ENCODE measurements at regions not wholly inside any gene's neighbourhood (a gene's known extent, or its start where the extent isn't known, plus 50 kb on each side); places are given as distances from the start of the nearest gene placed in this dataset.

DNA sequence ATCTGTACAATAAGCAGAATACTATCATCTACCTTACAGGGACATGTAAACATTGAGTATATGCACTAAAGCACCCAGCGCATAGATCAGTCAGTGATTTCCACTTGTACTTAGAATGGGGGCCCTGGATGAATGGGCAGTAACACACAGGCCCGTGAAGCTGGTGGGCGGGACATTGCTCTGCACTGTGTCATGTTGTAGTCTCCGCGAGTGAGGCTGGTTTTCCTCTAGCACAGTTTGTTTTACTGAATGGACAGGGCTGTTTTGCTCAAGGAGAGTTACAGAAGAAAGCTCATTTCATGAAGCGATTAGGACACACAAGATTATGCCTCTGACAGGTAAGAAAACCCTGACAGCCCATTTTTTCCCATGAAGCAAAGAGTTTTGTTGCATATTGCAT is 86.4 kb upstream of the SOX21 start:
- no peak overlapping the region for H4K91ac ChIP-seq (ENCODE audit: insufficient read depth, low read depth, low read length)
- CTCF ChIA-PET, result no interaction called here
- DNase-seq (no peak), ATAC-seq (ENCODE audit: low read depth) (no peak)
- H3K23ac ChIP-seq (ENCODE audit: low read depth, low read length), result no peak overlapping the region
- in situ Hi-C loops (cut with MboI; ENCODE audit: low sequenced_read_pairs) (no loop called here), intact Hi-C loops (cut with micrococcal nuclease) (no loop called here), dilution Hi-C loops (cut with HindIII; ENCODE audit: low sequenced_read_pairs, unreplicated experiment) (no loop called here)
- H3K4me3 ChIP-seq (ENCODE audit: insufficient read depth, low read depth, low read length), result no peak overlapping the region
- H2AFZ ChIP-seq (replicated peaks; ENCODE audit: low read length, poor library complexity), result no peak overlapping the region
- no peak for TF ChIP-seq FOS (IDR thresholded peaks at IDR 0.05; ENCODE audit: low read depth, low read length)
- TF ChIP-seq, protein P1, sequence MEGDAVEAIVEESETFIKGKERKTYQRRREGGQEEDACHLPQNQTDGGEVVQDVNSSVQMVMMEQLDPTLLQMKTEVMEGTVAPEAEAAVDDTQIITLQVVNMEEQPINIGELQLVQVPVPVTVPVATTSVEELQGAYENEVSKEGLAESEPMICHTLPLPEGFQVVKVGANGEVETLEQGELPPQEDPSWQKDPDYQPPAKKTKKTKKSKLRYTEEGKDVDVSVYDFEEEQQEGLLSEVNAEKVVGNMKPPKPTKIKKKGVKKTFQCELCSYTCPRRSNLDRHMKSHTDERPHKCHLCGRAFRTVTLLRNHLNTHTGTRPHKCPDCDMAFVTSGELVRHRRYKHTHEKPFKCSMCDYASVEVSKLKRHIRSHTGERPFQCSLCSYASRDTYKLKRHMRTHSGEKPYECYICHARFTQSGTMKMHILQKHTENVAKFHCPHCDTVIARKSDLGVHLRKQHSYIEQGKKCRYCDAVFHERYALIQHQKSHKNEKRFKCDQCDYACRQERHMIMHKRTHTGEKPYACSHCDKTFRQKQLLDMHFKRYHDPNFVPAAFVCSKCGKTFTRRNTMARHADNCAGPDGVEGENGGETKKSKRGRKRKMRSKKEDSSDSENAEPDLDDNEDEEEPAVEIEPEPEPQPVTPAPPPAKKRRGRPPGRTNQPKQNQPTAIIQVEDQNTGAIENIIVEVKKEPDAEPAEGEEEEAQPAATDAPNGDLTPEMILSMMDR (conservative IDR thresholded peaks at IDR 0.05; ENCODE audit: low read depth, low read length), result no peak
- no peak for TF ChIP-seq MAFK (IDR thresholded peaks at IDR 0.05; ENCODE audit: low read depth, low read length)
- TF ChIP-seq CEBPB (IDR thresholded peaks at IDR 0.05; ENCODE audit: low read depth, low read length), result no peak
- no peak for TF ChIP-seq POLR2A (IDR thresholded peaks at IDR 0.05; ENCODE audit: low read depth, low read length)
- no peak for TF ChIP-seq MAZ (IDR thresholded peaks at IDR 0.05; ENCODE audit: borderline replicate concordance, low read depth, low read length)
- TF ChIP-seq, protein P2, sequence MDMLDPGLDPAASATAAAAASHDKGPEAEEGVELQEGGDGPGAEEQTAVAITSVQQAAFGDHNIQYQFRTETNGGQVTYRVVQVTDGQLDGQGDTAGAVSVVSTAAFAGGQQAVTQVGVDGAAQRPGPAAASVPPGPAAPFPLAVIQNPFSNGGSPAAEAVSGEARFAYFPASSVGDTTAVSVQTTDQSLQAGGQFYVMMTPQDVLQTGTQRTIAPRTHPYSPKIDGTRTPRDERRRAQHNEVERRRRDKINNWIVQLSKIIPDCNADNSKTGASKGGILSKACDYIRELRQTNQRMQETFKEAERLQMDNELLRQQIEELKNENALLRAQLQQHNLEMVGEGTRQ (IDR thresholded peaks at IDR 0.05; ENCODE audit: low read depth, low read length), result no peak
- no peak for TF ChIP-seq RAD21 (IDR thresholded peaks at IDR 0.05; ENCODE audit: low read length)
- TF ChIP-seq NFE2L2 (IDR thresholded peaks at IDR 0.05; ENCODE audit: low read depth, low read length), result no peak
- TF ChIP-seq, protein P3, sequence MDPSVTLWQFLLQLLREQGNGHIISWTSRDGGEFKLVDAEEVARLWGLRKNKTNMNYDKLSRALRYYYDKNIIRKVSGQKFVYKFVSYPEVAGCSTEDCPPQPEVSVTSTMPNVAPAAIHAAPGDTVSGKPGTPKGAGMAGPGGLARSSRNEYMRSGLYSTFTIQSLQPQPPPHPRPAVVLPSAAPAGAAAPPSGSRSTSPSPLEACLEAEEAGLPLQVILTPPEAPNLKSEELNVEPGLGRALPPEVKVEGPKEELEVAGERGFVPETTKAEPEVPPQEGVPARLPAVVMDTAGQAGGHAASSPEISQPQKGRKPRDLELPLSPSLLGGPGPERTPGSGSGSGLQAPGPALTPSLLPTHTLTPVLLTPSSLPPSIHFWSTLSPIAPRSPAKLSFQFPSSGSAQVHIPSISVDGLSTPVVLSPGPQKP (IDR thresholded peaks at IDR 0.05; ENCODE audit: borderline replicate concordance, low read depth, low read length), result no peak
- TF ChIP-seq RFX5 (IDR thresholded peaks at IDR 0.05; ENCODE audit: low read depth, low read length), result no peak
- TF ChIP-seq SMC3 (IDR thresholded peaks at IDR 0.05; ENCODE audit: low read depth, low read length), result no peak
- no peak for TF ChIP-seq RCOR1 (IDR thresholded peaks at IDR 0.05; ENCODE audit: insufficient replicate concordance, low read length)
- TF ChIP-seq BHLHE40 (IDR thresholded peaks at IDR 0.05; ENCODE audit: low read depth, low read length), result no peak
- no peak for TF ChIP-seq MXI1 (IDR thresholded peaks at IDR 0.05; ENCODE audit: borderline replicate concordance, low read depth, low read length)
- TF ChIP-seq CHD1 (IDR thresholded peaks at IDR 0.05; ENCODE audit: low read depth, low read length), result no peak
- H3K79me1 ChIP-seq (ENCODE audit: low read depth in 1 of 2, low read length in 2 of 2), result no peaks in the 10 kb centered on the region
- no peaks in the 10 kb centered on the region for H3K9me1 ChIP-seq (ENCODE audit: insufficient read depth, low read length)
- H4K5ac ChIP-seq (ENCODE audit: low read depth, low read length), result no peak overlapping the region
- no peak overlapping the region for H4K8ac ChIP-seq (ENCODE audit: low read depth in 2 of 2, low read length in 2 of 2)
- 100% methylated on average over 1 of the region's 6 CpGs; no CpG with 5 or more reads in 1 of the 2 experiments for WGBS, 2 experiments (ENCODE audit: extremely low coverage in 2 of 2, insufficient read length in 1 of 2)
- no peak overlapping the region for H2BK5ac ChIP-seq (ENCODE audit: low read depth, low read length, poor library complexity, severe bottlenecking)
- no peak overlapping the region for H3K27ac ChIP-seq (ENCODE audit: insufficient read depth, low read length)
- no peak overlapping the region for H3K56ac ChIP-seq (ENCODE audit: extremely low read depth, insufficient read depth, low read length)
- H3K27me3 ChIP-seq (ENCODE audit: control insufficient read depth, insufficient read depth, low read length), result no peaks in the 10 kb centered on the region
- no peak overlapping the region for H3K14ac ChIP-seq (replicated peaks; ENCODE audit: low read depth, low read length)
- no peak overlapping the region for H3K9ac ChIP-seq (ENCODE audit: low read depth, low read length)
- no peaks in the 10 kb centered on the region for H3K9me3 ChIP-seq (ENCODE audit: control insufficient read depth, insufficient read depth, low read length)
- no peak overlapping the region for H3K4ac ChIP-seq (ENCODE audit: low read depth, low read length)
- H2BK15ac ChIP-seq (ENCODE audit: low read depth, low read length), result no peak overlapping the region
- H2AK5ac ChIP-seq (ENCODE audit: low read depth, low read length), result no peak overlapping the region
- no peak overlapping the region for H2AK9ac ChIP-seq (replicated peaks; ENCODE audit: low read depth, low read length, poor library complexity)
- H3K4me2 ChIP-seq (ENCODE audit: low read depth, low read length), result no peak overlapping the region
- POLR2A ChIA-PET (ENCODE audit: unreplicated experiment), result no interaction called here
- no peaks in the 10 kb centered on the region for H3K4me1 ChIP-seq (ENCODE audit: control insufficient read depth, insufficient read depth, low read length)
- H3K36me3 ChIP-seq (ENCODE audit: control insufficient read depth, insufficient read depth, low read length), result no peaks in the 10 kb centered on the region
- H2BK120ac ChIP-seq (ENCODE audit: low read depth, low read length), result no peak overlapping the region
- no peak overlapping the region for H2BK20ac ChIP-seq (ENCODE audit: low read depth, low read length)
- H3K18ac ChIP-seq (ENCODE audit: low read depth, low read length), result no peak overlapping the region
- no TSS peak for BruUV-seq (replicated peaks)
- H4K20me1 ChIP-seq (ENCODE audit: insufficient read depth, low read length), result no peaks in the 10 kb centered on the region
